SK-N-SH (cell line): ENCODE measurements at regions not wholly inside any gene's neighbourhood (a gene's known extent, or its start where the extent isn't known, plus 50 kb on each side); places are given as distances from the start of the nearest gene placed in this dataset.

Experiments
- CTCF ChIA-PET: fragments of 300-600, 350-600 bp; formaldehyde crosslinking; extraction: SDS; loops from one replicate; lab custom pipeline; 2021; lab: Yijun Ruan, JAX
- POLR2A ChIA-PET: fragments of 350-600 bp; sonication (Branson Sonifier 250); formaldehyde crosslinking; extraction: SDS; loops from one replicate; lab custom pipeline; 2020; ENCODE audit warnings: antibody characterized with exemption, inconsistent platforms; lab: Yijun Ruan, JAX
- DNase-seq: peaks from one replicate; pipeline ENCODE4 v3.0.0; 2012
- H2AFZ ChIP-seq: fragments of 200-600 bp; sonication (generic); 2 replicates; pipeline ENCODE4 v1.8.1; 2016; ENCODE audit warnings: antibody characterized with exemption, mild to moderate bottlenecking, low read depth
- H3F3A ChIP-seq: fragments of 200-600 bp; sonication (generic); replicated peaks from 2 replicates; pipeline ENCODE3; 2016; ENCODE audit warnings: antibody characterized with exemption, mild to moderate bottlenecking; ENCODE audit not compliant: insufficient read depth
- H3K27ac ChIP-seq, 2 experiments: fragments of 200-500 bp in 1 of 2; fragments of 200-600 bp in 1 of 2; sonication (Bioruptor generic) in 1 of 2; sonication (generic), shearing (Covaris generic) in 1 of 2; 2 replicates each; pipeline versions ENCODE4 v1.5.1 to v1.6.1; 2014 to 2016; ENCODE audit warnings: low read depth in 2 of 2, inconsistent platforms in 1 of 2, low read length in 1 of 2, mild to moderate bottlenecking in 1 of 2, mixed read lengths in 1 of 2
- H3K27me3 ChIP-seq: fragments of 200-600 bp; sonication (generic), shearing (Covaris generic); 2 replicates; pipeline ENCODE4 v1.6.1; 2016; ENCODE audit warnings: mixed run types; ENCODE audit not compliant: insufficient read depth
- H3K36me3 ChIP-seq, 2 experiments: fragments of 200-500 bp in 1 of 2; fragments of 200-600 bp in 1 of 2; sonication (Bioruptor generic) in 1 of 2; sonication (generic) in 1 of 2; replicated peaks in 1 of 2; 2 replicates each; pipeline versions ENCODE3 to v1.5.1; 2014 to 2016; ENCODE audit warnings: low read length in 1 of 2, mild to moderate bottlenecking in 1 of 2; ENCODE audit not compliant: insufficient read depth in 2 of 2, control insufficient read depth in 1 of 2
- H3K4me1 ChIP-seq, 2 experiments: fragments of 200-500 bp in 1 of 2; fragments of 200-600 bp in 1 of 2; sonication (Bioruptor generic) in 1 of 2; sonication (generic), shearing (Covaris generic) in 1 of 2; 2 replicates each; pipeline versions ENCODE4 v1.5.1 to v1.6.1; 2014 to 2016; ENCODE audit warnings: low read depth in 1 of 2, low read length in 1 of 2, mixed run types in 1 of 2; ENCODE audit not compliant: insufficient read depth in 2 of 2, control insufficient read depth in 1 of 2
- H3K4me2 ChIP-seq: fragments of 200-600 bp; sonication (generic), shearing (Covaris generic); 2 replicates; pipeline ENCODE4 v1.6.1; 2017; ENCODE audit warnings: mixed run types
- H3K4me3 ChIP-seq, 2 experiments: fragments of 200-500 bp in 1 of 2; fragments of 200-600 bp in 1 of 2; sonication (Bioruptor generic) in 1 of 2; sonication (generic), shearing (Covaris generic) in 1 of 2; 2 replicates each; pipeline versions ENCODE4 v1.5.1 to v1.8.1; 2014 to 2016; ENCODE audit warnings: low read depth in 2 of 2, inconsistent platforms in 1 of 2, low read length in 1 of 2, mild to moderate bottlenecking in 1 of 2, mixed read lengths in 1 of 2, moderate library complexity in 1 of 2
- H3K79me2 ChIP-seq: fragments of 200-600 bp; sonication (generic); 2 replicates; pipeline ENCODE4 v1.8.1; 2017; ENCODE audit warnings: mild to moderate bottlenecking; ENCODE audit not compliant: insufficient read depth
- H3K9ac ChIP-seq: fragments of 200-600 bp; sonication (generic); 2 replicates; pipeline ENCODE4 v1.6.1; 2017; ENCODE audit warnings: mixed run types
- H3K9me2 ChIP-seq: fragments of 200-600 bp; sonication (generic); 2 replicates; pipeline ENCODE4 v1.6.1; 2017; ENCODE audit warnings: mixed run types
- H3K9me3 ChIP-seq: fragments of 200-600 bp; sonication (generic); 2 replicates; pipeline ENCODE4 v1.6.1; 2017; ENCODE audit warnings: mixed run types, mild to moderate bottlenecking, moderate library complexity
- H4K20me1 ChIP-seq: fragments of 200-600 bp; sonication (generic); 2 replicates; pipeline ENCODE4 v1.6.1; 2017; ENCODE audit warnings: mild to moderate bottlenecking, mixed run types; ENCODE audit not compliant: insufficient read depth
- EP300 ChIP-seq, 2 experiments: IDR thresholded peaks; 2 replicates each; pipeline versions ENCODE4 v1.4.0 to v1.6.1; 2012; ENCODE audit warnings: borderline replicate concordance in 1 of 2, low read depth in 1 of 2, low read length in 1 of 2
- PBX3 ChIP-seq: IDR thresholded peaks from 2 replicates; pipeline ENCODE4; 2012
- POLR2AphosphoS5 ChIP-seq: IDR thresholded peaks from 2 replicates; pipeline ENCODE4 v1.6.1; 2012; ENCODE audit warnings: low read depth, low read length
- SIN3A ChIP-seq: IDR thresholded peaks from 2 replicates; pipeline ENCODE4 v1.6.1; 2012; ENCODE audit warnings: low read depth, mild to moderate bottlenecking, low read length, moderate library complexity, borderline replicate concordance
- TAF1 ChIP-seq: IDR thresholded peaks from 2 replicates; pipeline ENCODE4 v1.6.1; 2012; ENCODE audit warnings: low read depth, mild to moderate bottlenecking, low read length, moderate library complexity, borderline replicate concordance
- USF1 ChIP-seq: IDR thresholded peaks from 2 replicates; pipeline ENCODE4 v1.4.0; 2012; ENCODE audit warnings: low read depth, borderline replicate concordance
- USF2 ChIP-seq: fragments of 150-350 bp; IDR thresholded peaks from 2 replicates; pipeline ENCODE4 v1.6.1; 2017; ENCODE audit warnings: antibody characterized with exemption, low read length, low read depth, borderline replicate concordance
- WGBS: methylation state at CpG from one replicate; pipeline ENCODE4 v1.1.6; 2017; ENCODE audit warnings: low lambda C conversion rate; 5-methylcytosine and 5-hydroxymethylcytosine counted together
- TF ChIP-seq, protein P1 (sequence below): IDR thresholded peaks from 2 replicates; pipeline ENCODE4 v1.4.0; 2012; ENCODE audit warnings: low read depth
- TF ChIP-seq, protein P2 (sequence below): fragments of 200-600 bp; sonication (generic); IDR thresholded peaks from 2 replicates; pipeline ENCODE4 v1.6.1; 2017; ENCODE audit warnings: antibody characterized with exemption, mild to moderate bottlenecking, moderate library complexity

DNA sequence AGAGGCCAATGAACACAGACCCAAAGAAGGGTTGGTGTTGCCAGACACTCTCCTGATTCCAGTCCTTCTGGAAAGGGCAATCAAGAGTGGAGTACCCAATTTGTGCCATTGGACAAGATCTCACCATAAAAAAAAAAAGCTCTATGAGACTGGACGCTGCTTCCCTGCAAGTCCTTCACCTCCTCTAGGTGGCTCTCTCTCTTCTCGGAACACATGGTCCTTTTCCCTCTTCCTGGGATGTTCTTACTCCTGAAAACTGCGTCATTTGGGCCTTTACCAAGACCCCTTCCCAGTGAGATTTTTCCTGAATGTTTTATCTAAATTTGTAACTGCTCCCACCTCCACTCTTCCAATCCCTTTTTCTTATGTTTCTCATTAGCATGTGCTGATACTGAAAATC lies 280.8 kb downstream of the FOXA2 start:
- ChIA-PET POLR2A (no interaction called here), CTCF (interaction anchor here (0.8 kb wide), 1 partner anchor 9 kb away, joined by 4 read pairs; no protein-coding TSS in a partner anchor)
- Histone ChIP-seq H3K79me2 (no peaks in the 10 kb centered on the region), H4K20me1 (no peaks in the 10 kb centered on the region), H3K9me3 (no peaks in the 10 kb centered on the region), H3K4me1 (no peaks in the 10 kb centered on the region), H3K4me2 (no peak overlapping the region), H3K36me3 (no peaks in the 10 kb centered on the region), H3K4me3 (no peak overlapping the region), H3K27me3 (no peaks in the 10 kb centered on the region), H3F3A (no peaks in the 10 kb centered on the region), H3K9ac (no peak overlapping the region), H2AFZ (no peak overlapping the region), H3K27ac (no peak overlapping the region), H3K9me2 (no peaks in the 10 kb centered on the region)
- peak; percentile 4 for DNase-seq
- TF ChIP-seq USF1 (peak; percentile 30; the same call in 1 of the 2 replicates), USF2 (no peak)
- TF ChIP-seq, protein P1, sequence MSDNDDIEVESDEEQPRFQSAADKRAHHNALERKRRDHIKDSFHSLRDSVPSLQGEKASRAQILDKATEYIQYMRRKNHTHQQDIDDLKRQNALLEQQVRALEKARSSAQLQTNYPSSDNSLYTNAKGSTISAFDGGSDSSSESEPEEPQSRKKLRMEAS: peak; percentile 67; the same call in 1 of the 2 replicates
- TF ChIP-seq, protein P2, sequence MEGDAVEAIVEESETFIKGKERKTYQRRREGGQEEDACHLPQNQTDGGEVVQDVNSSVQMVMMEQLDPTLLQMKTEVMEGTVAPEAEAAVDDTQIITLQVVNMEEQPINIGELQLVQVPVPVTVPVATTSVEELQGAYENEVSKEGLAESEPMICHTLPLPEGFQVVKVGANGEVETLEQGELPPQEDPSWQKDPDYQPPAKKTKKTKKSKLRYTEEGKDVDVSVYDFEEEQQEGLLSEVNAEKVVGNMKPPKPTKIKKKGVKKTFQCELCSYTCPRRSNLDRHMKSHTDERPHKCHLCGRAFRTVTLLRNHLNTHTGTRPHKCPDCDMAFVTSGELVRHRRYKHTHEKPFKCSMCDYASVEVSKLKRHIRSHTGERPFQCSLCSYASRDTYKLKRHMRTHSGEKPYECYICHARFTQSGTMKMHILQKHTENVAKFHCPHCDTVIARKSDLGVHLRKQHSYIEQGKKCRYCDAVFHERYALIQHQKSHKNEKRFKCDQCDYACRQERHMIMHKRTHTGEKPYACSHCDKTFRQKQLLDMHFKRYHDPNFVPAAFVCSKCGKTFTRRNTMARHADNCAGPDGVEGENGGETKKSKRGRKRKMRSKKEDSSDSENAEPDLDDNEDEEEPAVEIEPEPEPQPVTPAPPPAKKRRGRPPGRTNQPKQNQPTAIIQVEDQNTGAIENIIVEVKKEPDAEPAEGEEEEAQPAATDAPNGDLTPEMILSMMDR: peak; percentile 45
- 0% methylated on average over 3 of the region's 3 CpGs for WGBS

- no peak overlapping the region for H3K27ac ChIP-seq
- TF ChIP-seq TAF1 (no peak), PBX3 (no peak), EP300 (IDR thresholded peaks at IDR 0.05; ENCODE audit: borderline replicate concordance in 1 of 2, low read depth in 1 of 2, low read length in 1 of 2) (no peak), USF2 (no peak), SIN3A (no peak), POLR2AphosphoS5 (no peak)
- H3K27me3 ChIP-seq: no peaks in the 10 kb centered on the region
- H3K4me2 ChIP-seq: no peak overlapping the region
- no peaks in the 10 kb centered on the region for H3F3A ChIP-seq
- ChIA-PET CTCF (no interaction called here), POLR2A (no interaction called here)
- no peaks in the 10 kb centered on the region for H3K9me3 ChIP-seq
- no peaks in the 10 kb centered on the region for H4K20me1 ChIP-seq
- no peaks in the 10 kb centered on the region for H3K36me3 ChIP-seq
- no peak overlapping the region for H3K9ac ChIP-seq
- WGBS: 9% methylated on average over 2 of the region's 2 CpGs
- no peak overlapping the region for H2AFZ ChIP-seq
- H3K79me2 ChIP-seq: no peaks in the 10 kb centered on the region
- H3K4me3 ChIP-seq: no peak overlapping the region
- no peak for DNase-seq
- no peaks in the 10 kb centered on the region for H3K9me2 ChIP-seq
- H3K4me1 ChIP-seq: no peaks in the 10 kb centered on the region
Measured at GRCh38 chr20:22302039-22302438, 282.3 kb downstream of the FOXA2 start.
